NCI-H2196 (cell line): ENCODE measurements at regions not wholly inside any gene's neighbourhood (a gene's known extent, or its start where the extent isn't known, plus 50 kb on each side); places are given as distances from the start of the nearest gene placed in this dataset.

Experiments
- DNase-seq: peaks from one replicate; lab custom pipeline; 2025; ENCODE audit not compliant: unreplicated experiment; lab: John Stamatoyannopoulos, UW

DNA sequence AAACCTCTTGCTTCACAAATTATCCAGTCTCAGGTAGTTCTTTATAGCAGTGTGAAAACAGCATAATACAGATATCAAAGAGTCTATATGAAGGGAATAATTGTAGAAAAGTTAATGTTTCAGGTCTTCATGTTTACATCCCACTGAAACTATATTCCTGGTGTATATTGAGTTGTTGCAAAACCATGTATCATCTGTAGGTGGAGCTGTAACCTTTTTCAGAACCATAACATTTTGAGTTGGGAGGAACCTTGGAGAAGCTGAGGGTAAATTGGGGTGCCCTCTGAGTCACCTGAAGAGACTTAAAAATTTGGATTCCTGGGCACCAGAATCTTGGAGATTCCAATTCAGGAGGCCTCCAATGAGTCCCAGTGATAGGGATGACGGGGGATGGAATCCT is 51.9 kb upstream of the TAPT1 start:
- DNase-seq: no peak
